BE2C (cell line): ENCODE measurements at regions not wholly inside any gene's neighbourhood (a gene's known extent, or its start where the extent isn't known, plus 50 kb on each side); places are given as distances from the start of the nearest gene placed in this dataset.
"Not testable (repeated sequence)": the region's sequence is repeated elsewhere in the genome, so short reads cannot be mapped to it uniquely, and the experiment has no call there.

Source experiments
- DNase-seq: peaks from one replicate; pipeline ENCODE4 v3.0.0-alpha.2; 2020
- H3K27me3 ChIP-seq: fragments of 250-450 bp; sonication (Bioruptor Pico); 2 replicates; pipeline ENCODE4 v1.5.1; 2020; ENCODE audit warnings: mild to moderate bottlenecking
- H3K36me3 ChIP-seq: fragments of 250-450 bp; sonication (Bioruptor Pico); 2 replicates; pipeline ENCODE4 v1.5.1; 2020; ENCODE audit warnings: mild to moderate bottlenecking
- H3K4me1 ChIP-seq: fragments of 250-450 bp; sonication (Bioruptor Pico); 2 replicates; pipeline ENCODE4 v1.5.1; 2020
- H3K4me3 ChIP-seq: 2 replicates; pipeline ENCODE4 v1.5.1; 2011; ENCODE audit warnings: low read depth, low read length
- H3K9me3 ChIP-seq: fragments of 250-450 bp; sonication (Bioruptor Pico); 2 replicates; pipeline ENCODE4 v1.5.1; 2020
- TF ChIP-seq, protein P1 (sequence below): IDR thresholded peaks from 2 replicates; pipeline ENCODE4 v1.5.1; 2012; ENCODE audit warnings: mild to moderate bottlenecking, low read depth, low read length

DNA sequence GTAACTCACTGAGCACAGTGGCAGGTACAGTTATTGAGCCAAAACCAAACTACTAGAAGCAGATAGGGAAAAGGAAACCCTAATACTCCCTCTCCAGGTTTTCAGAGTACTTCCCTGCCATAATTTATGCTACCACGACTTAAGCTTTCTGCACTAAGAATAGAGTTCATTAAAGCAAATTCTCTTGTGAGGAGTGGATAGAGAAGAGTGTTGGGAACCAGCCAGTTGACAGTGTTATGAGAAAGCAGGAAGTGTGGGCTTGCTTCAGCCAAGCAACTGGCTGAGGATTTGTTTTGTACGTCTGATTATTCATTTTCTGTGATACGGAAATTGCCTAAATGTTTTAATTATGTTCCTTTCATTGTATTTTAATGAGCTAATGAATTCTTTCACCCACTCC is 280.5 kb downstream of the KIF20B start:
- H3K9me3 ChIP-seq, result no peaks in the 10 kb centered on the region
- no peaks in the 10 kb centered on the region for H3K4me1 ChIP-seq
- no peak overlapping the region for H3K4me3 ChIP-seq
- DNase-seq, result no peak
- TF ChIP-seq, protein P1, sequence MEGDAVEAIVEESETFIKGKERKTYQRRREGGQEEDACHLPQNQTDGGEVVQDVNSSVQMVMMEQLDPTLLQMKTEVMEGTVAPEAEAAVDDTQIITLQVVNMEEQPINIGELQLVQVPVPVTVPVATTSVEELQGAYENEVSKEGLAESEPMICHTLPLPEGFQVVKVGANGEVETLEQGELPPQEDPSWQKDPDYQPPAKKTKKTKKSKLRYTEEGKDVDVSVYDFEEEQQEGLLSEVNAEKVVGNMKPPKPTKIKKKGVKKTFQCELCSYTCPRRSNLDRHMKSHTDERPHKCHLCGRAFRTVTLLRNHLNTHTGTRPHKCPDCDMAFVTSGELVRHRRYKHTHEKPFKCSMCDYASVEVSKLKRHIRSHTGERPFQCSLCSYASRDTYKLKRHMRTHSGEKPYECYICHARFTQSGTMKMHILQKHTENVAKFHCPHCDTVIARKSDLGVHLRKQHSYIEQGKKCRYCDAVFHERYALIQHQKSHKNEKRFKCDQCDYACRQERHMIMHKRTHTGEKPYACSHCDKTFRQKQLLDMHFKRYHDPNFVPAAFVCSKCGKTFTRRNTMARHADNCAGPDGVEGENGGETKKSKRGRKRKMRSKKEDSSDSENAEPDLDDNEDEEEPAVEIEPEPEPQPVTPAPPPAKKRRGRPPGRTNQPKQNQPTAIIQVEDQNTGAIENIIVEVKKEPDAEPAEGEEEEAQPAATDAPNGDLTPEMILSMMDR, result no peak
- H3K27me3 ChIP-seq, result no peaks in the 10 kb centered on the region
- H3K36me3 ChIP-seq, result no peaks in the 10 kb centered on the region

DNA sequence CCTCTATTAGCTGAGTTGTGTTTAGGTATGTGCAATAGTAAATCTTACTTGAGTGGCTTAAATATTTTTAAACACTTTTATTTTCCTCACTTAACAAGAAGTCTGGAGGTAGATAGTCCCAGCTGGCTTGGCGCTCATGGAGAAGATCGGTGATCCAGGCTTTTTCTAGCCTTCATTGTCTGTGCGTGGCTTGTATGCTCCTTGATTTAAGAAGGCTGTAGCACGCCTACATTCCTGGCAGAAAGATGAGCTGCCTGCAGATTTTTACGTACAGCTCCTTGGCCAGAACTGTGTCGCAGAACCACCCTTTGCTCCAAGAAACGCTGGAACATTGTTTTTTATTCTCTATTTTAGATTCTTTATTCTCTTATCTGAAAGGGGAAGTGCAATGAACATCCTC is 284.1 kb downstream of the KIF20B start:
- H3K27me3 ChIP-seq, result no peaks in the 10 kb centered on the region
- H3K4me1 ChIP-seq, result no peaks in the 10 kb centered on the region
- DNase-seq, result no peak
- TF ChIP-seq, protein P1, result no peak
- H3K9me3 ChIP-seq, result no peaks in the 10 kb centered on the region
- no peaks in the 10 kb centered on the region for H3K36me3 ChIP-seq
- H3K4me3 ChIP-seq, result no peak overlapping the region

DNA sequence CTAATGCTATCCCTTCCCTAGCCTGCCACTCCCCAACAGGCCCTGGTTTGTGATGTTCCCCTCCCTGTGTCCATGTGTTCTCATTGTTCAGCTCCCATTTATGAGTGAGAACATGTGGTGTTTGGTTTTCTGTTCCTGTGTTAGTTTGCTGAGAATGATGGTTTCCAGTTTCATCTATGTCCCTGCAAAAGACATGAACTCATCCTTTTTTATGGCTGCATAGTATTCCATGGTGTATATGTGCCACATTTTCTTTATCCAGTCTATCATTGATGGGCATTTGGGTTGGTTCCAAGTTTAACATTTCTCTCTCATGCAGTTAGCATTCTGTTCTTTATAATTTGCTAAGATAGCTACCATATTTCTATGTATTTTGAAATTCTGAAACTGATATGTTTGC is 287.0 kb downstream of the KIF20B start:
- not testable (repeated sequence) for H3K4me1 ChIP-seq, H3K36me3 ChIP-seq, H3K9me3 ChIP-seq, DNase-seq, H3K27me3 ChIP-seq, H3K4me3 ChIP-seq

DNA sequence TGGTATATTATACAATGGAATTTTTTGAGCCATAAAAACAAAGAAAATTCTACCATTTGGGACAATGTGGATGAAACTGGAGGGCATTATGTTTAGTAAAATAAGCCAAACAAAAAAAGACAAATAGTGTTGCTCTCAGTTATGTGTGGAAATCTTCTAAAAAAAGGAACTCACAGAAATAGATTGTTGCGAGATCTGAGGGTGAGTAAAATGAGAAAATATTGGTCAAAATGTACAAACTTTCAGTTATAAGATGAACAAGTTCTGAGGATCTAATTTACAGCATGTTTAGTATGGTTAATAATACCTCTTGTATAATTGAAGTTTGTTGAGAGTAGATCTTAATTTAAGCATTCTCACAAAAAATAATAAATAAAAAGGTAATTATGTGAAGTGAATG is 291.2 kb downstream of the KIF20B start:
- Histone ChIP-seq H3K36me3 (no peaks in the 10 kb centered on the region), H3K27me3 (no peaks in the 10 kb centered on the region), H3K4me3 (no peak overlapping the region), H3K4me1 (no peaks in the 10 kb centered on the region), H3K9me3 (no peaks in the 10 kb centered on the region)
- no peak for DNase-seq
- TF ChIP-seq, protein P1, result no peak

DNA sequence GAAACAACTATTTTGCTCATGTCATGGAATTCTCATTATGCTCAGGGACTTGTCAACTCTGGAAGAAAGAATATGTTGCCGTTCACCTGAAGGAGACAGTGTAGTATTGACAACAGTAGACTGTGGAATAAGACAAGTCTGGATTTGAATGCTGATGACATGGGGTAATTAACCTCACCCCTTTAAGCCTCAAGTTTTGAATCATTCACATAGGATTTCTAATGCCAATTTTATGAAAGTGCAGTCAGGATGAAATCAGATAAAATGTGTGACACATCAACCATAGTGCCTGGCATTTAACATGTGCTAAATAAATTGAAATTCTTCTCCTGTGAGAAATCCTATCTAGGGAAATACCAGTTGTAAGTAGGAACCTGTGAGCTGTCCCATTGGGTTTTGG is 305.8 kb downstream of the KIF20B start:
- Histone ChIP-seq H3K9me3 (no peaks in the 10 kb centered on the region), H3K4me1 (no peaks in the 10 kb centered on the region), H3K27me3 (no peaks in the 10 kb centered on the region), H3K36me3 (no peaks in the 10 kb centered on the region), H3K4me3 (no peak overlapping the region)
- TF ChIP-seq, protein P1, result no peak
- DNase-seq, result no peak

DNA sequence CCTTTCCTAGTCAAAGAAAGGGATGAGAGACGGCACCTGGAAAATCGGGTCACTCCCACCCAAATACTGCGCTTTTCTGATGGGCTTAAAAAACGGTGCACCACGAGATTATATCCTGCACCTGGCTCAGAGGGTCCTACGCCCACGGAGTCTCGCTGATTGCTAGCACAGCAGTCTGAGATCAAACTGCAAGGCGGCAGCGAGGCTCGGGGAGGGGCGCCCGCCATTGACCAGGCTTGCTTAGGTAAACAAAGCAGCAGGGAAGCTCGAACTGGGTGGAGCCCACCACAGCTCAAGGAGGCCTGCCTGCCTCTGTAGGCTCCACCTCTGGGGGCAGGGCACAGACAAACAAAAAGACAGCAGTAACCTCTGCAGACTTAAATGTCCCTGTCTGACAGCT is 309.9 kb downstream of the KIF20B start:
- not testable (repeated sequence) for H3K27me3 ChIP-seq

DNA sequence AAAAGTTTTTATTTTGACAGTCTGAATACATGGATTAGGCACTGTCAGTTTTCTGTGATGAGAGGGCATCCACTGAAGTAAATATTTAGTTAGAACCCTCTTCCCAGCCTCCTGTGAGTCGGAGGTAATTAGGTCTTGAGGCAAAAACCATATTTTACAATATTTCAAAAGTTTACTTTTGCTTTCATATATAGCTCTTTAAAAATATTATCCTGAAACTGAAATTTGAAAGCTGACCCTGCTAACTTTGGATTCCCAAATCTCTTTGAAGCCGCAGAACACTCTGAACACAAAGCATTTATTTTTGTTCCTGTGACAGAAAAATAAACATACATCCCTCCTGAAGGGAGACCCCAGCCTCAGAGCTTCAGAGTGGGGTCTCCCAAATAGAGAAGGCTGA is 317.4 kb downstream of the KIF20B start:
- H3K4me3 ChIP-seq, result no peak overlapping the region
- DNase-seq, result no peak

More for the DNA sequence above, 309.9 kb downstream of the KIF20B start:
- H3K4me1 ChIP-seq, DNase-seq, H3K36me3 ChIP-seq, H3K9me3 ChIP-seq, H3K4me3 ChIP-seq: not testable (repeated sequence)

More for the DNA sequence above, 317.4 kb downstream of the KIF20B start:
- H3K4me1 ChIP-seq, result no peaks in the 10 kb centered on the region
- TF ChIP-seq, protein P1, result no peak
- H3K27me3 ChIP-seq, result no peaks in the 10 kb centered on the region
- no peaks in the 10 kb centered on the region for H3K36me3 ChIP-seq
- H3K9me3 ChIP-seq, result no peaks in the 10 kb centered on the region
